GM23338 (cell line): ENCODE measurements at regions not wholly inside any gene's neighbourhood (a gene's known extent, or its start where the extent isn't known, plus 50 kb on each side); places are given as distances from the start of the nearest gene placed in this dataset.

ENCODE experiments used
- ATAC-seq: fragments of 200-7000 bp; cut with Tn5 transposase; 3 replicates; pipeline ENCODE4 v1.9.1; 2020
- DNase-seq: peaks from one replicate; pipeline ENCODE4 v3.0.0-alpha.2; 2015; ENCODE audit warnings: low spot score
- H2AFZ ChIP-seq: fragments of 200-600 bp; sonication (generic); 2 replicates; pipeline ENCODE4 v1.8.0; 2016; ENCODE audit warnings: antibody characterized with exemption, mild to moderate bottlenecking, moderate library complexity
- H3F3A ChIP-seq: fragments of 200-600 bp; sonication (generic); replicated peaks from 2 replicates; pipeline ENCODE4 v1.8.0; 2017; ENCODE audit warnings: antibody characterized with exemption, mixed run types, low read depth
- H3K27ac ChIP-seq: fragments of 200-600 bp; sonication (generic); 2 replicates; pipeline ENCODE4 v1.6.1; 2016; ENCODE audit warnings: low read depth
- H3K27me3 ChIP-seq: fragments of 200-600 bp; sonication (generic); 2 replicates; pipeline ENCODE4 v1.8.0; 2016; ENCODE audit warnings: mild to moderate bottlenecking, mixed run types, moderate library complexity; ENCODE audit not compliant: insufficient read depth
- H3K36me3 ChIP-seq: fragments of 200-600 bp; sonication (generic); 2 replicates; pipeline ENCODE4 v1.8.0; 2016; ENCODE audit warnings: mild to moderate bottlenecking; ENCODE audit not compliant: insufficient read depth
- H3K4me1 ChIP-seq: fragments of 200-600 bp; sonication (generic); 2 replicates; pipeline ENCODE4 v1.8.0; 2016; ENCODE audit warnings: mild to moderate bottlenecking, moderate library complexity; ENCODE audit not compliant: insufficient read depth
- H3K4me2 ChIP-seq: fragments of 200-600 bp; sonication (generic); 2 replicates; pipeline ENCODE4 v1.7.1; 2017; ENCODE audit warnings: mixed run types
- H3K4me3 ChIP-seq: fragments of 200-600 bp; sonication (generic); 2 replicates; pipeline ENCODE4 v1.6.1; 2016; ENCODE audit warnings: mixed run types
- H3K79me2 ChIP-seq: fragments of 200-600 bp; sonication (generic); replicated peaks from 2 replicates; pipeline ENCODE4 v1.8.0; 2017; ENCODE audit warnings: mild to moderate bottlenecking; ENCODE audit not compliant: insufficient read depth
- H3K9me2 ChIP-seq: fragments of 200-600 bp; sonication (generic); 2 replicates; pipeline ENCODE4 v1.8.0; 2017; ENCODE audit not compliant: insufficient read depth
- H4K20me1 ChIP-seq: fragments of 200-600 bp; sonication (generic); replicated peaks from 2 replicates; pipeline ENCODE4 v1.8.0; 2017; ENCODE audit warnings: mild to moderate bottlenecking; ENCODE audit not compliant: insufficient read depth
- H3K27ac Mint-ChIP-seq: 2 replicates; pipeline ENCODE4 v1.8.0; 2020; ENCODE audit warnings: inconsistent platforms, mild to moderate bottlenecking, moderate library complexity, mixed read lengths
- H3K27me3 Mint-ChIP-seq: 3 replicates; pipeline ENCODE4 v1.8.0; 2022; ENCODE audit warnings: low read depth, mild to moderate bottlenecking, moderate library complexity, mixed read lengths, inconsistent platforms; ENCODE audit not compliant: insufficient read depth, poor library complexity
- H3K36me3 Mint-ChIP-seq: 3 replicates; pipeline ENCODE4 v1.8.0; 2021; ENCODE audit warnings: low read depth, mild to moderate bottlenecking, inconsistent platforms, moderate library complexity, mixed read lengths
- H3K4me1 Mint-ChIP-seq: 3 replicates; pipeline ENCODE4 v1.8.0; 2020; ENCODE audit warnings: mild to moderate bottlenecking, inconsistent platforms, mixed read lengths
- H3K4me3 Mint-ChIP-seq: 3 replicates; pipeline ENCODE4 v1.8.0; 2021; ENCODE audit warnings: moderate library complexity, mild to moderate bottlenecking, inconsistent platforms, mixed read lengths
- H3K9me3 Mint-ChIP-seq: 3 replicates; pipeline ENCODE4 v1.8.0; 2020; ENCODE audit warnings: moderate library complexity, mild to moderate bottlenecking, inconsistent platforms, mixed read lengths
- CREB1 ChIP-seq: fragments of 250-450 bp; sonication (Bioruptor Pico); IDR thresholded peaks from 2 replicates; pipeline ENCODE4 v1.5.0; 2020; ENCODE audit warnings: low read depth, mild to moderate bottlenecking, moderate library complexity
- CTCF ChIP-seq, 2 experiments: fragments of 200-600 bp in 1 of 2; sonication (generic) in 1 of 2; conservative IDR thresholded peaks; 2 replicates each; pipeline versions ENCODE4 v1.5.1 to v1.6.1; 2016 to 2017; ENCODE audit warnings: antibody characterized with exemption in 2 of 2, low read depth in 2 of 2, mild to moderate bottlenecking in 2 of 2, moderate library complexity in 1 of 2
- ETS1 ChIP-seq: IDR thresholded peaks from 2 replicates; pipeline ENCODE4 v1.6.1; 2016; ENCODE audit warnings: antibody characterized with exemption
- EZH2 ChIP-seq: fragments of 200-600 bp; sonication (generic); IDR thresholded peaks from one replicate; pipeline ENCODE4 v1.8.0; 2017; ENCODE audit warnings: antibody characterized with exemption, mild to moderate bottlenecking, low read depth; ENCODE audit not compliant: unreplicated experiment
- EZH2phosphoT487 ChIP-seq: fragments of 200-600 bp; sonication (generic); IDR thresholded peaks from one replicate; pipeline ENCODE4 v1.8.1; 2018; ENCODE audit warnings: antibody characterized with exemption; ENCODE audit not compliant: unreplicated experiment
- JUNB ChIP-seq: IDR thresholded peaks from one replicate; pipeline ENCODE4 v1.6.1; 2016; ENCODE audit warnings: antibody characterized with exemption; ENCODE audit not compliant: unreplicated experiment
- NANOG ChIP-seq: IDR thresholded peaks from 2 replicates; pipeline ENCODE4 v1.6.1; 2016; ENCODE audit warnings: antibody characterized with exemption, borderline replicate concordance
- POLR2AphosphoS5 ChIP-seq: IDR thresholded peaks from 2 replicates; pipeline ENCODE4 v1.6.1; 2016; ENCODE audit warnings: antibody characterized with exemption, low read depth
- REST ChIP-seq: IDR thresholded peaks from one replicate; pipeline ENCODE4 v1.6.1; 2018; ENCODE audit warnings: antibody characterized with exemption; ENCODE audit not compliant: unreplicated experiment
- STAT1 ChIP-seq: IDR thresholded peaks from one replicate; pipeline ENCODE4 v1.6.1; 2016; ENCODE audit warnings: antibody characterized with exemption; ENCODE audit not compliant: unreplicated experiment
- ZNF114 ChIP-seq: fragments of 250-450 bp; sonication (Bioruptor Pico); IDR thresholded peaks from 2 replicates; pipeline ENCODE4 v1.5.0; 2020; ENCODE audit warnings: mild to moderate bottlenecking, moderate library complexity
- ZNF331 ChIP-seq: fragments of 250-450 bp; sonication (Bioruptor Pico); IDR thresholded peaks from 2 replicates; pipeline ENCODE4 v1.5.0; 2020; ENCODE audit warnings: low read depth, mild to moderate bottlenecking, moderate library complexity
- ZNF462 ChIP-seq: fragments of 250-450 bp; sonication (Bioruptor Pico); IDR thresholded peaks from 2 replicates; pipeline ENCODE4 v1.5.0; 2020; ENCODE audit warnings: mild to moderate bottlenecking, moderate library complexity

GRCh38 chr10:29962166-29962850 lies 97.1 kb downstream of the JCAD start:
- no peak overlapping the region for H3K4me2 ChIP-seq
- H3K79me2 ChIP-seq, result no peaks in the 10 kb centered on the region
- H3K27ac ChIP-seq, result no peak overlapping the region
- TF ChIP-seq STAT1, result no peak
- no peak for TF ChIP-seq EZH2
- no peak for TF ChIP-seq POLR2AphosphoS5
- TF ChIP-seq JUNB, result no peak
- TF ChIP-seq REST, result no peak
- no peak for TF ChIP-seq CTCF (conservative IDR thresholded peaks at IDR 0.05; ENCODE audit: low read depth in 2 of 2)
- no peak for TF ChIP-seq ZNF462 (CRISPR knock-in tag)
- no peak for TF ChIP-seq ETS1
- no peak for TF ChIP-seq EZH2phosphoT487
- TF ChIP-seq ZNF331, result no peak
- TF ChIP-seq ZNF114 (CRISPR knock-in tag), result no peak
- TF ChIP-seq NANOG, result no peak
- no peak for TF ChIP-seq CREB1
- no peaks in the 10 kb centered on the region for H3K27me3 ChIP-seq
- no peak for DNase-seq
- Mint-ChIP-seq H3K36me3 (no peaks in the 10 kb centered on the region), H3K9me3 (no peaks in the 10 kb centered on the region), H3K4me1 (0 out of 3 replicates have a peak, but pooled peaks cover 2% of the 10 kb centered on the region), H3K4me3 (no peak overlapping the region), H3K27me3 (peaks cover 2% of the 10 kb centered on the region), H3K27ac (no peak overlapping the region)
- no peaks in the 10 kb centered on the region for H4K20me1 ChIP-seq
- no peaks in the 10 kb centered on the region for H3K36me3 ChIP-seq
- H3K4me1 ChIP-seq, result no peaks in the 10 kb centered on the region
- H2AFZ ChIP-seq, result no peak overlapping the region
- H3F3A ChIP-seq, result no peaks in the 10 kb centered on the region
- H3K9me2 ChIP-seq, result no peaks in the 10 kb centered on the region
- no peak for ATAC-seq
- no peak overlapping the region for H3K4me3 ChIP-seq
